Cardiac muscle cell (in vitro differentiated cells and primary cell): ENCODE measurements at regions not wholly inside any gene's neighbourhood (a gene's known extent, or its start where the extent isn't known, plus 50 kb on each side); places are given as distances from the start of the nearest gene placed in this dataset.

Experiments used
- DNase-seq, 2 donors: peaks; one replicate each; pipeline versions ENCODE4 v3.0.0 to v3.0.0-alpha.2; 2010 to 2017; ENCODE audit warnings: low read depth in 1 of 2, low spot score in 1 of 2
- H3K27ac ChIP-seq: fragments of 200-600 bp; sonication (generic); 2 replicates; pipeline ENCODE4 v1.5.1; 2016
- H3K27me3 ChIP-seq: fragments of 200-600 bp; sonication (generic); 2 replicates; pipeline ENCODE4 v1.6.0; 2016; ENCODE audit warnings: control low read depth
- H3K36me3 ChIP-seq: fragments of 200-600 bp; sonication (generic); 2 replicates; pipeline ENCODE4 v1.5.1; 2016; ENCODE audit warnings: control low read depth
- H3K4me1 ChIP-seq: fragments of 200-600 bp; sonication (generic); 2 replicates; pipeline ENCODE4 v1.8.1; 2017; ENCODE audit warnings: low read depth, mild to moderate bottlenecking, mixed run types
- H3K4me3 ChIP-seq: fragments of 200-600 bp; sonication (generic); 2 replicates; pipeline ENCODE4 v1.5.1; 2016; ENCODE audit warnings: mild to moderate bottlenecking
- H3K9me3 ChIP-seq: fragments of 200-600 bp; sonication (generic); 2 replicates; pipeline ENCODE4 v1.5.1; 2017; ENCODE audit warnings: low read depth, mild to moderate bottlenecking, control low read depth
- TF ChIP-seq, protein P1 (sequence below): IDR thresholded peaks from 2 replicates; pipeline ENCODE4 v1.5.1; 2012; ENCODE audit warnings: low read depth, mild to moderate bottlenecking, low read length

DNA sequence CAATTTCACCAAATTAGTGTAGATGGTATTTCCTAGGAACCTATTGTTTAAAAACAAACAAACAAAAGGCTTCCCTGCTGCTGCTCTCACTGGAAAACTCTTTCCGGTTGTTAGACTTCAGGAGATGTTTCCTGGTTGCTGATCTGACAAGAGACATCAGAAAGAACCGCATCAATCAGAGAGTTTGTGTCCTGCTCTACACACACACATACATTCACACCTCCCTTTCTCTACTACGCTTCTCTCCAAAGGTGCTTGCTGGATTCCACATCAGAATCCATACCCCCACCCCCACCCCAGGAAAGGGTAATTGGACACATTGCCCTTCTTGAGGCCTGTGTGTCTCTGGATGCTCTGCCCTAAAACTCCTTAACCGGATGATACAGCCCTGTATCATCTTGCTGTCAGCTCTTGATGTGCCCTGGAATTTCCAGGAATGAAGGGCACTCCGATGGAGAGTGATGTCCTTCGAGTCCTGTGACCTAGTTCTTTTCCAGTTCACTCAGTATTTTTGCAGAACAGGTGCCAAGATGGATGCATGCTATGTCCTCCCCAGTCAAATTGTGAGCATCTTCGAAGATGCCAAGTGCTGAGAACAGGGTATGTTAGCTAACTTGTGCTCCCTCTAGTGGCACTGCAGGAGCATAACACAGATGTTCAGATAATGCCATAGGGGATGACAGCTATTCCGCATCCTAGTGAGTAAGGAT lies 113.7 kb upstream of the SLC35F3 start:
- H3K36me3 ChIP-seq: no peaks in the 10 kb centered on the region
- no peaks in the 10 kb centered on the region for H3K27me3 ChIP-seq
- no peak overlapping the region for H3K27ac ChIP-seq
- TF ChIP-seq, protein P1, sequence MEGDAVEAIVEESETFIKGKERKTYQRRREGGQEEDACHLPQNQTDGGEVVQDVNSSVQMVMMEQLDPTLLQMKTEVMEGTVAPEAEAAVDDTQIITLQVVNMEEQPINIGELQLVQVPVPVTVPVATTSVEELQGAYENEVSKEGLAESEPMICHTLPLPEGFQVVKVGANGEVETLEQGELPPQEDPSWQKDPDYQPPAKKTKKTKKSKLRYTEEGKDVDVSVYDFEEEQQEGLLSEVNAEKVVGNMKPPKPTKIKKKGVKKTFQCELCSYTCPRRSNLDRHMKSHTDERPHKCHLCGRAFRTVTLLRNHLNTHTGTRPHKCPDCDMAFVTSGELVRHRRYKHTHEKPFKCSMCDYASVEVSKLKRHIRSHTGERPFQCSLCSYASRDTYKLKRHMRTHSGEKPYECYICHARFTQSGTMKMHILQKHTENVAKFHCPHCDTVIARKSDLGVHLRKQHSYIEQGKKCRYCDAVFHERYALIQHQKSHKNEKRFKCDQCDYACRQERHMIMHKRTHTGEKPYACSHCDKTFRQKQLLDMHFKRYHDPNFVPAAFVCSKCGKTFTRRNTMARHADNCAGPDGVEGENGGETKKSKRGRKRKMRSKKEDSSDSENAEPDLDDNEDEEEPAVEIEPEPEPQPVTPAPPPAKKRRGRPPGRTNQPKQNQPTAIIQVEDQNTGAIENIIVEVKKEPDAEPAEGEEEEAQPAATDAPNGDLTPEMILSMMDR: peak; percentile 93
- no peak overlapping the region for H3K4me3 ChIP-seq
- H3K4me1 ChIP-seq: no peaks in the 10 kb centered on the region
- H3K9me3 ChIP-seq: no peaks in the 10 kb centered on the region
- DNase-seq: peak; percentile 72 to 73

DNA sequence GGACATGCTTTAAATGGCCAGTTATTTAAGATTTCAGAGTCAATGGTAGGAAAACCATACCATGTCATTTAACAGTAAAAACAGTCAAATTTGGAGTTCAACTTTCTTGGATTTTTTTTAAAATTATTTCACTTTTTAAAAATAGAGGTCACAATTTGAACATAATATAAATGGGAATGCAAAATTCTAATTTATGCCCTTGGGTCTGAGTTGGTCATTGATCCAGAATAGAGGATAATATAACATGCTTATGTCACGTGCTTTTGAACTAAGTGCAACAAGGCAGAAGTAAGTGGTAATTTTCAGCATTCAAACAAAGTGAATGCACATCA lies 113.1 kb upstream of the SLC35F3 start:
- H3K4me1 ChIP-seq: no peaks in the 10 kb centered on the region
- H3K9me3 ChIP-seq: no peaks in the 10 kb centered on the region
- no peaks in the 10 kb centered on the region for H3K27me3 ChIP-seq
- no peak overlapping the region for H3K4me3 ChIP-seq
- H3K27ac ChIP-seq: no peak overlapping the region
- H3K36me3 ChIP-seq: no peaks in the 10 kb centered on the region
- no peak for DNase-seq
- TF ChIP-seq, protein P1: no peak

DNA sequence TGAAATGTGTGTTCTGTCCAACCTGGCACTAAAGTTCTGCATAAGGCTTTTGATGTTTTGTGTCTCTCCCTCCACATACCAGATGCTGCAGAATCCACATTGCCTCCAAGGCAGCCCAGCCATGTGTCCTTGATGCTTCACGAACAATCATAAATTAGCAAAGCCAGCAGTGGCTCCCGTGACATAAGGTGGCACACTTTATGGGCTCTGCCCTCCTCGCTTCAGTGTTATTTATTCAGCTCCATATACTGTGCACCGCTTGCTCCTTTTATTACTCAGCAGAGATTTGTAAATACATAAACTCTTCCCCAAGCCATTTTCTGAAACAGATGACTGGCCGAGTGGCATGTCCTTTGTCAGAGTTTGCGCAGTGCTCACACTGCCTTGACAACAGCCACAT lies 112.8 kb upstream of the SLC35F3 start:
- H3K4me3 ChIP-seq: no peak overlapping the region
- no peaks in the 10 kb centered on the region for H3K4me1 ChIP-seq
- H3K27me3 ChIP-seq: no peaks in the 10 kb centered on the region
- DNase-seq: no peak
- TF ChIP-seq, protein P1: no peak
- H3K27ac ChIP-seq: no peak overlapping the region
- no peaks in the 10 kb centered on the region for H3K36me3 ChIP-seq
- H3K9me3 ChIP-seq: no peaks in the 10 kb centered on the region

DNA sequence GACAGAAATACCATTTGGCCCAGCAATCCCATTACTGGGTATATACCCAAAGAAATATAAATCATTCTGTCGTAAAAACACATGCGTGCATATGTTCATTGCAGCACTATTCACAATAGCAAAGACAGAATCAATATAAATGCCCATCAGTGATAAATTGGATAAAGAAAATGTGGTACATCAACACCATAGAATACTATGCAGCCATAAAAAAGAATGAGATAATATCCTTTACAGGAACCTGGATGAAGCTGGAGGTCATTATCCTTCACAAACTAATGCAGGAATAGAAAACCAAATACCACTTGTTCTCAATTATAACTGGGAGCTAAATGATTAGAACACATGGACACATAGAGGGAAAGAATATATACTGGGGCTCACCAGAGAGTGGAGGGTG lies 109.6 kb upstream of the SLC35F3 start:
- DNase-seq: no peak
- TF ChIP-seq, protein P1: no peak
- Histone ChIP-seq H3K27ac (no peak overlapping the region), H3K4me1 (no peaks in the 10 kb centered on the region), H3K9me3 (no peaks in the 10 kb centered on the region), H3K36me3 (no peaks in the 10 kb centered on the region), H3K4me3 (no peak overlapping the region), H3K27me3 (no peaks in the 10 kb centered on the region)

DNA sequence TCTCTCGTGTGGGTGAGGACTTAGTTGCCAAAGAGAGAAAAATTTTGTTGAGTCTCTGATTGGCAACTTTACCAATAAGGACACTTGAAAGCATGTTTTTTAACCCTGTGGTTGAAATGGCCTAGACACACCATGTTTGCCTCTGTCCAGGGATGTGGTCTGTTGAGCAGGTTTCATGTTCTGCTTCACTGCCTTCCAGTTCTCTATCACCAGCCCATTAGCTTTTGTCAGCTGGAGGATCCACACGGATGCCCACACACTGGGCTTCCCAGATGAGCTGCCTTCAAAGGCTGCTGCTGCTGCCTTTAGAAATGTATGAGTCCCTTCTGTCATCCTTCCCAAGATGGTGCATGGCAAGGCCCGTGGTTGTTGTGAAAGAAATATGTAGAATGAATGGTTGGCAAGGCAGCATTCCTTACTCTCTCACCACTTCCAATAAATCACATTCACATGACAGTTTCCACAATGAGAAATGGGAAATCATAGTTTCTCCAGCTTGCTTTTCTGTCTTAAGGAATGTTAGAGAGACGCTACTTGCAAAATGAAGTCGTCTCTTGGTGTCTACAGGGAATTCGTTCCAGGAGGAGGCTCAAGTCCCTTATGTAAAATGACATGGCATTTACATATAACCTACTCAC lies 108.2 kb upstream of the SLC35F3 start:
- no peaks in the 10 kb centered on the region for H3K9me3 ChIP-seq
- no peaks in the 10 kb centered on the region for H3K36me3 ChIP-seq
- no peaks in the 10 kb centered on the region for H3K4me1 ChIP-seq
- no peak overlapping the region for H3K27ac ChIP-seq
- no peaks in the 10 kb centered on the region for H3K27me3 ChIP-seq
- H3K4me3 ChIP-seq: no peak overlapping the region
- TF ChIP-seq, protein P1: no peak
- DNase-seq: no peak
